ENCODE measurements at regions not wholly inside any gene's neighbourhood (a gene's known extent, or its start where the extent isn't known, plus 50 kb on each side); places are given as distances from the start of the nearest gene placed in this dataset.

- POLR2A ChIA-PET (ENCODE audit: partially characterized antibody), result no interaction called here
- no peak overlapping the region for H3K4ac ChIP-seq (replicated peaks; ENCODE audit: insufficient read length, low read depth, low read length)
- TF ChIP-seq EGR1 (IDR thresholded peaks at IDR 0.05; ENCODE audit: borderline replicate concordance, low read depth, low read length), result no peak
- no peak for TF ChIP-seq SIRT6 (IDR thresholded peaks at IDR 0.05; ENCODE audit: low read length)
- TF ChIP-seq HDAC6 (IDR thresholded peaks at IDR 0.05; ENCODE audit: low read depth, low read length), result no peak
- TF ChIP-seq GTF2F1 (IDR thresholded peaks at IDR 0.05; ENCODE audit: borderline replicate concordance, low read depth, low read length), result no peak
- no peak for TF ChIP-seq POU5F1 (IDR thresholded peaks at IDR 0.05; ENCODE audit: low read depth, low read length)
- TF ChIP-seq RBBP5 (IDR thresholded peaks at IDR 0.05; ENCODE audit: borderline replicate concordance, low read depth, low read length), result no peak
- no peak for TF ChIP-seq TAF1 (IDR thresholded peaks at IDR 0.05; ENCODE audit: low read depth, low read length)
- TF ChIP-seq SUZ12 (IDR thresholded peaks at IDR 0.05; ENCODE audit: low read length), result no peak
- TF ChIP-seq SP1 (IDR thresholded peaks at IDR 0.05; ENCODE audit: low read depth, low read length), result no peak
- TF ChIP-seq RFX5 (IDR thresholded peaks at IDR 0.05; ENCODE audit: borderline replicate concordance, low read depth, low read length), result no peak
- TF ChIP-seq BCL11A (IDR thresholded peaks at IDR 0.05; ENCODE audit: low read depth in 2 of 2, low read length in 2 of 2), result no peak
- no peak for TF ChIP-seq KDM5A (IDR thresholded peaks at IDR 0.05; ENCODE audit: low read length)
- no peak for TF ChIP-seq CHD2 (IDR thresholded peaks at IDR 0.05; ENCODE audit: low read length)
- no peak for TF ChIP-seq USF2 (IDR thresholded peaks at IDR 0.05; ENCODE audit: low read length)
- TF ChIP-seq JUND (IDR thresholded peaks at IDR 0.05; ENCODE audit: low read length), result no peak
- TF ChIP-seq KDM4A (IDR thresholded peaks at IDR 0.05; ENCODE audit: low read depth, low read length, severe bottlenecking), result no peak
These were observed 169.0 kb downstream of the OPA1 start for GRCh38 chr3:193761969-193762368.

More at GRCh38 chr3:193761969-193762368, 169.0 kb downstream of the OPA1 start:
- no peak overlapping the region for H2BK20ac ChIP-seq (ENCODE audit: low read length)
- no peak for FAIRE-seq
- no peak overlapping the region for H3K4me3 ChIP-seq (ENCODE audit: extremely low read depth in 1 of 4, insufficient read depth in 2 of 4, low read depth in 3 of 4, low read length in 4 of 4)
- H4K20me1 ChIP-seq (replicated peaks in 1 of 2; ENCODE audit: control insufficient read depth in 1 of 2, insufficient read depth in 2 of 2, low read length in 2 of 2), result no peaks in the 10 kb centered on the region
- H3K9ac ChIP-seq (replicated peaks in 1 of 4; ENCODE audit: extremely low read depth in 1 of 4, low read depth in 3 of 4, low read length in 3 of 4), result no peak overlapping the region
- no peak overlapping the region for H2BK5ac ChIP-seq (ENCODE audit: low read depth, low read length)
- no peak overlapping the region for H4K8ac ChIP-seq (ENCODE audit: extremely low read depth, insufficient read depth, low read length)
- no peaks in the 10 kb centered on the region for H3K23me2 ChIP-seq (ENCODE audit: low read depth, low read length)
- no peak overlapping the region for H2AK5ac ChIP-seq (ENCODE audit: low read depth, low read length)
- H2BK15ac ChIP-seq (ENCODE audit: low read length), result no peak overlapping the region
- H3K36me3 ChIP-seq (ENCODE audit: control insufficient read depth in 2 of 4, insufficient read depth in 4 of 4, low read length in 3 of 4), result no peaks in the 10 kb centered on the region
- WGBS, 2 experiments (ENCODE audit: extremely low coverage in 1 of 2, insufficient coverage in 1 of 2, insufficient read length in 1 of 2, insufficient replicate concordance in 2 of 2, low coverage in 1 of 2, low lambda C conversion rate in 2 of 2, missing lambda C conversion rate in 1 of 2), result 89% methylated on average over 5 of the region's 5 CpGs; no CpG with 5 or more reads in 1 of the 2 experiments
- no peak overlapping the region for H4K91ac ChIP-seq (replicated peaks; ENCODE audit: insufficient read length, low read length)
- no peak overlapping the region for H3K18ac ChIP-seq (ENCODE audit: extremely low read depth, low read length)
- no peaks in the 10 kb centered on the region; a peak in 1 of 4 replicates for H3K79me2 ChIP-seq (ENCODE audit: control insufficient read depth in 1 of 2, insufficient read depth in 2 of 2, low read length in 2 of 2)
- no peaks in the 10 kb centered on the region for H3K79me1 ChIP-seq (ENCODE audit: low read depth, low read length)
- peaks cover 4 to 12% of the 10 kb centered on the region in 2 experiments; a peak in 3 of 4 replicates for H3K9me3 ChIP-seq (ENCODE audit: insufficient read depth in 2 of 2, low read depth in 1 of 2, low read length in 1 of 2)
- no peak overlapping the region for H3K56ac ChIP-seq (replicated peaks; ENCODE audit: insufficient read length, low read depth, low read length)
- no peak overlapping the region for H3K23ac ChIP-seq (ENCODE audit: insufficient read length)
- no peak overlapping the region for H3K27ac ChIP-seq (ENCODE audit: low read depth, low read length)
- no peak overlapping the region for H2AFZ ChIP-seq (ENCODE audit: low read length)
- no peak overlapping the region for H3K14ac ChIP-seq (ENCODE audit: insufficient read length)
- no peaks in the 10 kb centered on the region for H3K4me1 ChIP-seq (replicated peaks in 1 of 4; ENCODE audit: control insufficient read depth in 3 of 4, insufficient read depth in 4 of 4, low read length in 3 of 4)
- CTCF ChIA-PET (ENCODE audit: partially characterized antibody), result interaction anchor here (0.7 kb wide), 1 partner anchor 46 kb away, joined by 3 read pairs; no protein-coding TSS in a partner anchor
- no peak overlapping the region for H3K4me2 ChIP-seq (ENCODE audit: insufficient read depth in 1 of 2, low read depth in 2 of 2, low read length in 2 of 2)
- H3K27me3 ChIP-seq (replicated peaks in 1 of 4; ENCODE audit: control insufficient read depth in 3 of 4, extremely low read depth in 1 of 4, insufficient read depth in 3 of 4, low read length in 3 of 4), result no peaks in the 10 kb centered on the region
- H4K5ac ChIP-seq (ENCODE audit: insufficient read length, low read depth, low read length), result no peak overlapping the region
- no peak overlapping the region for H2BK120ac ChIP-seq (replicated peaks; ENCODE audit: low read depth, low read length)
- no peak overlapping the region for H2BK12ac ChIP-seq (ENCODE audit: low read depth, low read length)
- no peak for DNase-seq (ENCODE audit: low read depth in 1 of 2, low spot score in 2 of 2)

Measured in H1 (cell line).